Duodenal mucosa (tissue), 2 donors: ENCODE measurements at regions not wholly inside any gene's neighbourhood (a gene's known extent, or its start where the extent isn't known, plus 50 kb on each side); places are given as distances from the start of the nearest gene placed in this dataset.
"Not testable (repeated sequence)": the region's sequence is repeated elsewhere in the genome, so short reads cannot be mapped to it uniquely, and the experiment has no call there.

Experiments
- H3K27ac ChIP-seq: one replicate; pipeline ENCODE4 v1.7.0; 2013; ENCODE audit warnings: low read depth, low read length
- H3K27me3 ChIP-seq, 2 donors: one replicate each; pipeline ENCODE4 v1.7.0; 2013; ENCODE audit warnings: low read length in 2 of 2, control low read depth in 1 of 2; ENCODE audit not compliant: insufficient read depth in 2 of 2, control insufficient read depth in 1 of 2
- H3K36me3 ChIP-seq, 2 donors: one replicate each; pipeline ENCODE4 v1.7.0; 2013; ENCODE audit warnings: low read length in 2 of 2, control low read depth in 1 of 2; ENCODE audit not compliant: insufficient read depth in 2 of 2, control insufficient read depth in 1 of 2
- H3K4me1 ChIP-seq, 2 donors: one replicate each; pipeline ENCODE4 v1.7.0; 2013; ENCODE audit warnings: low read length in 2 of 2, control low read depth in 1 of 2; ENCODE audit not compliant: insufficient read depth in 2 of 2, control insufficient read depth in 1 of 2
- H3K4me3 ChIP-seq, 2 donors: one replicate each; pipeline ENCODE4 v1.7.0; 2013; ENCODE audit warnings: low read length in 2 of 2, low read depth in 1 of 2
- H3K9ac ChIP-seq, 2 donors: one replicate each; pipeline ENCODE4 v1.7.0; 2013; ENCODE audit warnings: low read length in 2 of 2, low read depth in 1 of 2
- H3K9me3 ChIP-seq, 2 donors: one replicate each; pipeline ENCODE4 v1.7.0; 2013; ENCODE audit warnings: low read length in 2 of 2, control low read depth in 1 of 2; ENCODE audit not compliant: control insufficient read depth in 1 of 2

DNA sequence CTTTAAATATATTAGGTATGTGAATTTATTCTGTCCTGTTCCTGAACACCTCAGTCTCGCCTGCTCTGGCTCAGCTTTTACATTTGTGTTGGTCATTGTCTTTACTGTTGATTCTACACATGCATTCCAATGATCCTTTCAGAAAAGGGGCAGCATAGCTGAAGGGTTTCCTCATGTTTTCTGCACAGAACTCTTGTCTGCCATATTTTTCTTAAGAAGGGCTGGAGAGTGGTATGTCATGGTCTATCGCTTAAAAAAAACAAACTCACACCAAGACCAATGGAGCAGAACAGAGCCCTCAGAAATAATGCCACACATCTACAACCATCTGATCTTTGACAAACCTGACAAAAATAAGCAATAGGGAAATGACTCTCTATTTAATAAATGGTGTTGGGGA is 215.8 kb upstream of the HSFY2 start:
- Histone ChIP-seq H3K4me1 (no peaks in the 10 kb centered on the region), H3K27ac (no peak overlapping the region)

DNA sequence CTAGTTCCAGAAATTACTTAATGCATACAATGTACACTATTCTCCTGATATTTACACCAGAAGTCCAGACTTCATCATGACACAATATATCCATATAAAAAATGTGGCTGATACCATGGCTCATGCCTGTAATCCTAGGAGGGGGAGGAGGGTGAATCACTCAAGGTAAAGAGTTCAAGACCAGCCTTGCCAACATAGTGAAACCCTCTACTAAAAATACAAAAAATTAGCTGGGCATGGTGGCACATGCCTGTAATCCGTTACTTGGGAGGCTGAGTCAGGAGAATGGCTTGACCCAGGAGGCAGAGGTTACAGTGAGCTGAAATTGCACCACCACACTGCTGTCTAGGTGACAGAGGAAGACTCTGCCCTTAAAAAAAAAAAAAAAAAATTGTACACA is 192.5 kb upstream of the HSFY2 start:
- no peak overlapping the region for H3K4me3 ChIP-seq
- peaks cover 0 to 2% of the 10 kb centered on the region in 2 donors for H3K9me3 ChIP-seq
- H3K27ac ChIP-seq: no peak overlapping the region
- no peaks in the 10 kb centered on the region for H3K36me3 ChIP-seq
- no peaks in the 10 kb centered on the region for H3K4me1 ChIP-seq
- no peak overlapping the region for H3K9ac ChIP-seq
- no peaks in the 10 kb centered on the region for H3K27me3 ChIP-seq

More for the DNA sequence above, 215.8 kb upstream of the HSFY2 start:
- Histone ChIP-seq H3K9ac (no peak overlapping the region), H3K9me3 (no peaks in the 10 kb centered on the region), H3K36me3 (no peaks in the 10 kb centered on the region), H3K27me3 (no peaks in the 10 kb centered on the region), H3K4me3 (no peak overlapping the region)

DNA sequence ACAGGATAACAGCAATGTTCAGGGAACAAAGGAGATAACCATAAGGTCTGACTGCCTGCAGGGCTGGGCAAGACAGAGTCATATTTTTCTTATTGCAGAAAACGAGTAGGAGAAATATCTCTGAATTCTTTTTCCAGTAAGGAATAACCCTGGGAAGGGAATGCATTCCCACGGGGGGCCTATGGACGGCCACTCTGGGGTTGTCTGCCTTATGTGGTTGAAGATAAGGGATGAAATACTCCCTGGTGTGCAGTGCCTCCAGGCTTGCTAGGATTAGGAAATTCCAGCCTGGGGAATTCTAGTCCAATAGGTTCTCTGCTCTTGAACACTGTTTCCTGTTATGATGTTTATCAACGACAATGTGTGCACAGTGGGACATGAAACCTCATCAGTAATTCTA is 185.3 kb upstream of the HSFY2 start:
- Histone ChIP-seq H3K27ac (no peak overlapping the region), H3K9ac (no peak overlapping the region), H3K9me3 (peaks cover 0 to 2% of the 10 kb centered on the region in 2 donors), H3K4me1 (no peaks in the 10 kb centered on the region), H3K36me3 (no peaks in the 10 kb centered on the region), H3K27me3 (no peaks in the 10 kb centered on the region), H3K4me3 (no peak overlapping the region)

DNA sequence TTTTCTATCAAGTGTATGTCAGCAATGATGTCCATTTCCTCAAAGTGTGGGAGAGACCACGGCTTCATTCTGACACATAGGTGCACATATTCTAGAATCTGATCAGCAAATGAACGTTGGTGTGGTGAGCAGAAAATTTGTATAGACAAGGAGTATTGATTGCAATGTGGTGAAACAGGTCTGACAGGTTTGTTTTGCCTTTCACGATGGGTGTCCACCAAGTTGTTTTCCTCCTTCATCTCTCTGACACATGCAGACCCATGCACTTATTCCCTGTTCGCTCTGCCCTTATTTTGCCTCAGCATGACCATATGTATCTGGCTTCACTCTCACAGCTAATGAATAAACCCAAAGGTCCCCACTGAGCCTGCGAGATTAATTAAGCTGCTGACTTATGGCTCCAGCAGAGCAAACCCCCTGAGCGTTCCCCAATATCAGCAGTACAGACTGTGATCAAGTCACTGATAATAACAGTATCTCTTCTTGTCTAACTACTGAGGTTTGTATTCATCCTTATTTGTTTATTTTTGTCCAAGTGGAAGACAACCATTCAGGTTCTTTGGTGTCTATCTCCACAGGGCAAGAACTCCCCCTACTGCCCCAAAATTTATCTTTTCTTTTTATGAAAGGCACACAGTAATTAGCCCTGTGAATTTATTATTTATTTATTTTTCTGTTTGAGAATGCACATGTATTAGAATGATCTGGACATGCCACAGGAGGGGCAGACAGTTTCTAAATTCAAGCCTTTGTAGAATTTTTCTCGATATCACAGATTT is 178.3 kb upstream of the HSFY2 start:
- H3K27ac ChIP-seq: no peak overlapping the region
- no peaks in the 10 kb centered on the region for H3K27me3 ChIP-seq
- H3K36me3 ChIP-seq: no peaks in the 10 kb centered on the region
- H3K9ac ChIP-seq: no peak overlapping the region
- H3K4me3 ChIP-seq: no peak overlapping the region
- peaks cover 6 to 7% of the 10 kb centered on the region in 2 donors for H3K9me3 ChIP-seq
- H3K4me1 ChIP-seq: no peaks in the 10 kb centered on the region

DNA sequence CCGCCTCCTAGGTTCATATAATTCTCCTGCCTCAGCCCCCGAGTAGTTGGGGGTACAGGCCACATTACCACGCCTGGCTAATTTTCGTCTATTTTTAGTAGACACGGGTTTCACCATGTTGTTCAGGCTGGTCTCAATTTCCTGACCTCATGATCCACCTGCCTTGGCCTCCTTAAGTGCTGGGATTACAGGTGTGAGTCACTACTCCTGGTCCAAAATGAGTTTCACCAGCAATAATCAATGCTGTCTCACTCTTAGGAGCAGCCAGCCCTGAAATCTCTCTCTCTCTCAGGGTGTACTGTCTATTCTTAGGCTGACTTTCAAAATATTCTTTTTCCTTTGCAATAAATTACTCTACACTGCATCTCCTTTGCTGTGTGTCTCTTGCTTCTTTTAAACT is 177.5 kb upstream of the HSFY2 start:
- H3K4me3 ChIP-seq: no peak overlapping the region
- no peaks in the 10 kb centered on the region for H3K4me1 ChIP-seq
- H3K36me3 ChIP-seq: no peaks in the 10 kb centered on the region
- peaks cover 6 to 7% of the 10 kb centered on the region in 2 donors for H3K9me3 ChIP-seq
- H3K9ac ChIP-seq: no peak overlapping the region
- H3K27ac ChIP-seq: no peak overlapping the region
- no peaks in the 10 kb centered on the region for H3K27me3 ChIP-seq

DNA sequence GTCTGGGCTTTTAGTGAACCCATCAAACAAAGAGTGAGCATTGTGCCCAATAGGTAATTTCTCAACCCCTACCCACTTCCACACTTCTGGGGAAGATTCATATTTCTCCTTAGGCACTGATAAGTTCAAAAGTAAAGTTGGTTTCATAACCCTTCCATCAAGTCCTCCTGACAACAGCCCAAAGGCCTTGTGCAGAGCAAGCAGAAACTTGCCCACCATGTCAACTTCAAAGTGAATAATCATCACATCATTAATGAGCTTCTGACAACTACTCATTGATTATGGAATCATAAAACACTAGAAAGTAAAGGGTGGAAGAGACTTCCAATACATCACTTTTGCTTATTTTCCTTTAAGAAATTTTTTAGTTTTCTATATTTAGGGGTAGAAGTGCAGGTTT is 163.3 kb upstream of the HSFY2 start:
- no peaks in the 10 kb centered on the region for H3K4me1 ChIP-seq
- H3K9ac ChIP-seq: no peak overlapping the region
- no peak overlapping the region for H3K4me3 ChIP-seq

DNA sequence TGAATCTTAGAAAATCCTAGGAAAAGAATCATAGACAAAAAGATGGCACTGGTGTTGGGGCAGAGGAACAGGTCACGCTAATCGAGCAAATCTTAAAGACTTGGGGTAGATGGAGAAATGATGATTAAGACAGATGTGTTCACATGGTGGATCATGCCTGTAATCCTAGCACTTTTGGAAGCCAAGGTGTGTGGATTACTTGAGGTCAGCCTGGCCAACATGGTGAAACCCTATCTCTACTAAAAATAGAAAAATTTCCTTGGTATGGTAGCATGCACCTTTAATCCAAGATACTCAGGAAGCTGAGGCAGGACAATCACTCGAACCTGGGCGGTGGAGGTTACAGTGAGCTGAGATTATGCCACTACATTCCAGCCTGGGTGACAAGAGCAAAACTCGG is 145.7 kb upstream of the HSFY2 start:
- Histone ChIP-seq H3K9ac (no peak overlapping the region), H3K27ac (no peak overlapping the region), H3K27me3 (no peaks in the 10 kb centered on the region), H3K4me3 (no peak overlapping the region), H3K9me3 (no peaks in the 10 kb centered on the region), H3K4me1 (no peaks in the 10 kb centered on the region), H3K36me3 (no peaks in the 10 kb centered on the region)

More for the DNA sequence above, 163.3 kb upstream of the HSFY2 start:
- Histone ChIP-seq H3K27me3 (no peaks in the 10 kb centered on the region), H3K9me3 (no peaks in the 10 kb centered on the region), H3K36me3 (no peaks in the 10 kb centered on the region), H3K27ac (no peak overlapping the region)

DNA sequence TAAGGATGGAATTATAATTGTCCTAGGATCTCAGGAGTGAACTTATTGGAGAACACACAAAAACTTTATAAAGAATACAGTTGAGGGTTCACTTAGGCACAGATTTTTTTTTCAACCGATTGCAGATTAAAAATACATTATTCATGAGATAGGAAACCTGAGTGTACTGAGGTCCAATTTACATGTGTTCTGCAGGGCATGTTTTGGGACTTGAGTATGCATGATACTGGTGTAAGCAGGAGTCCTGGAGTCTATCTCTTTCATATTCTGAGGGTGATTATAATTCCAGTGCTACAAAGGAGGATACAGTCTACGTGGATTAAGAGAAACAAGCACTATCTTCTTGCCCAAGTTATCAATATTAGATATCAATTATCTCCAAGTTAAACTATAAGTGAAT is 139.3 kb upstream of the HSFY2 start:
- Histone ChIP-seq H3K27ac (no peak overlapping the region), H3K4me3 (no peak overlapping the region), H3K27me3 (no peaks in the 10 kb centered on the region), H3K9me3 (no peaks in the 10 kb centered on the region), H3K36me3 (no peaks in the 10 kb centered on the region), H3K4me1 (no peaks in the 10 kb centered on the region), H3K9ac (no peak overlapping the region)

DNA sequence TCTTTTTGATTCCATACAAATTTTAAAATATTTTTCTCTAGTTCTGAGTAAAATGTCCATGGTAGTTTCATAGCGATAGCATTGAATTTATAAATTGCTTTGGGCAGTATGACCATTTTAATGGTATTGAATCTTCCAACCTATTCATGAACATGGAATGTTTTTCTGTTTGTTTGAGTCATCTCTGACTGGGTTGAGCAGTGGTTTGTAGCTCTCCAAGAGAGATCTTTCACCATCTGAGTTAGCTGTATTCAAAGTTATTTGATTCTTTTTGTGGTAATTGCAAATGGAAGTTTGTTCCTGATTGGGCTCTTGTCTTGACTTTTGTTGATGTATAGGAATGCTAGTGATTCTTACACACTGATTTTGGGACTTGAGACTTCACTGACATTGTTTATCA is 136.3 kb upstream of the HSFY2 start:
- Histone ChIP-seq H3K9ac (no peak overlapping the region), H3K9me3 (no peaks in the 10 kb centered on the region), H3K4me3 (no peak overlapping the region), H3K36me3 (no peaks in the 10 kb centered on the region), H3K27ac (no peak overlapping the region), H3K27me3 (no peaks in the 10 kb centered on the region), H3K4me1 (no peaks in the 10 kb centered on the region)

DNA sequence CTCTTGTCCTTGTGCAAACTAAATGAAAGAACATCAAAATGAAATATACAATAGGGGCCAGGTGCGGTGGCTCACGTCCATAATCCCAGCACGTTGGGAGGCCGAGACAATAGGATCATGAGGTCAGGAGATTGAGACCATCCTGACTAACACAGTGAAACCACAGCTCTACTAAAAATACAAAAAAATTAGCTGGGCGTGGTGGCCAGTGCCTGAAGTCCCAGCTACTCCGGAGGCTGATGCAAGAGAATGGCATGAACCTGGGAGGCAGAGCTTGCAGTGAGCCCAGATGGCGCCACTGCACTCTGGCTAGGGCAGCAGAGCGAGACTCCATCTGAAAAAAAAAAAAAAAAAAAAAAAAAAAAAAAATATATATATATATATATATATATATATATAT is 132.7 kb upstream of the HSFY2 start:
- H3K9ac ChIP-seq, H3K36me3 ChIP-seq, H3K4me1 ChIP-seq, H3K9me3 ChIP-seq, H3K27ac ChIP-seq, H3K27me3 ChIP-seq, H3K4me3 ChIP-seq: not testable (repeated sequence)
